ENCODE measurements at regions not wholly inside any gene's neighbourhood (a gene's known extent, or its start where the extent isn't known, plus 50 kb on each side); places are given as distances from the start of the nearest gene placed in this dataset.

DNA sequence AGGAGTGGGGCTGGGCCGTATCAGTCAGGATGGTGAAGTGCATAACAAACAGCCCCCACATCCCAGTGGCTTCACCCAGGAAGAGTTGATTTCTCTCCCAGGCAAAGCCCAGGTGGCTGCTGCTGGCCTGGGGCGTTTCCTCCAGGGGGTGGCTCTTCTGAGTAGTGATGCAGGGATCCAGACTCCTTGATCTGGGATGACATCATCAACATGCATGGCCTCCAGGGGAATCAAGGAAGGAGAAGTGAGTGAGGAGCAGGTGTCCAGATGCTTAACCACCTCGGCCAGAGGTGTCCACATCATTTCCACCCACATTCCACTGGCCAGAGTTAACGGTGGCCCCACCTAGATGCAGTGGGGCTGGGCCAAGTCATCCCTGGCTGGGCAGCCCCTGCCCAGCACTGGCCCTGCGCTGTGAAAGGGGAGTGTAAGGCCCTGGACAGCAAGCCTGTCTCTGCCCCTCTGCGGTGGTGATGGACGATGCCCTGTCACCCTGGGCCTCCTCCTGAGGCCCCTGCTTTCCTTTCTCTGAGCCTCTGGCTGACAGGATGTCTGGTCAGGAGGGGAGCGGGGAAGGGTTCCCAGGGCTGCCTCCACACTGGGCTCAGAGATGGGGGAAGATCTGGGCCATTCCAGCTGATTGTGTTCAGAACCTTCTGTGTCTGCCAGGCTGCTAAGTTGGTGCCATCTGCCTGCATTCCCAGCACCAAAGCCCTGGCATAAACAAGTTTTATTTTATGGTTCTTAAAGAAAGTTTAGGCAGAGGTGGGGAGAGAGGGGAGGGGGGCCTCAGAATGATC lies 598.2 kb downstream of the MATN1 start:
- no peaks in the 10 kb centered on the region for H3K4me1 Mint-ChIP-seq

GRCh38 chr1:30123896-30124295 lies 599.5 kb downstream of the MATN1 start:
- Histone ChIP-seq H3K36me3 (ENCODE audit: control insufficient read depth, insufficient read depth, low read length) (no peaks in the 10 kb centered on the region), H3K4me1 (ENCODE audit: control insufficient read depth, insufficient read depth, low read length, poor library complexity, severe bottlenecking) (no peaks in the 10 kb centered on the region), H3K4me3 (ENCODE audit: low read depth, low read length) (no peak overlapping the region), H3K9me3 (ENCODE audit: control insufficient read depth in 2 of 2, low read length in 2 of 2) (no peaks in the 10 kb centered on the region), H3K27ac (ENCODE audit: insufficient read depth, low read length, poor library complexity, severe bottlenecking) (no peak overlapping the region), H3K27me3 (ENCODE audit: control insufficient read depth, insufficient read depth, low read length) (no peaks in the 10 kb centered on the region)
- H3K4me1 Mint-ChIP-seq, result no peaks in the 10 kb centered on the region
- no peak overlapping the region for H3K4me3 Mint-ChIP-seq
- no peak for DNase-seq
- no peaks in the 10 kb centered on the region for H3K27me3 Mint-ChIP-seq
- H3K9me3 Mint-ChIP-seq, result no peaks in the 10 kb centered on the region
- no peaks in the 10 kb centered on the region for H3K36me3 Mint-ChIP-seq
- H3K27ac Mint-ChIP-seq, result no peak overlapping the region
- no peak for ATAC-seq (ENCODE audit: low read depth in 2 of 2)

More for the DNA sequence above, 598.2 kb downstream of the MATN1 start:
- no peak for DNase-seq
- no peak for ATAC-seq (ENCODE audit: low read depth in 2 of 2)
- Mint-ChIP-seq H3K9me3 (no peaks in the 10 kb centered on the region), H3K27me3 (no peaks in the 10 kb centered on the region), H3K36me3 (no peaks in the 10 kb centered on the region), H3K27ac (no peak overlapping the region), H3K4me3 (no peak overlapping the region)
- H3K27ac ChIP-seq (ENCODE audit: insufficient read depth, low read length, poor library complexity, severe bottlenecking), result no peak overlapping the region
- H3K9me3 ChIP-seq (ENCODE audit: control insufficient read depth in 2 of 2, low read length in 2 of 2), result no peaks in the 10 kb centered on the region
- H3K27me3 ChIP-seq (ENCODE audit: control insufficient read depth, insufficient read depth, low read length), result no peaks in the 10 kb centered on the region
- H3K36me3 ChIP-seq (ENCODE audit: control insufficient read depth, insufficient read depth, low read length), result no peaks in the 10 kb centered on the region
- H3K4me3 ChIP-seq (ENCODE audit: low read depth, low read length), result no peak overlapping the region
- H3K4me1 ChIP-seq (ENCODE audit: control insufficient read depth, insufficient read depth, low read length, poor library complexity, severe bottlenecking), result no peaks in the 10 kb centered on the region

DNA sequence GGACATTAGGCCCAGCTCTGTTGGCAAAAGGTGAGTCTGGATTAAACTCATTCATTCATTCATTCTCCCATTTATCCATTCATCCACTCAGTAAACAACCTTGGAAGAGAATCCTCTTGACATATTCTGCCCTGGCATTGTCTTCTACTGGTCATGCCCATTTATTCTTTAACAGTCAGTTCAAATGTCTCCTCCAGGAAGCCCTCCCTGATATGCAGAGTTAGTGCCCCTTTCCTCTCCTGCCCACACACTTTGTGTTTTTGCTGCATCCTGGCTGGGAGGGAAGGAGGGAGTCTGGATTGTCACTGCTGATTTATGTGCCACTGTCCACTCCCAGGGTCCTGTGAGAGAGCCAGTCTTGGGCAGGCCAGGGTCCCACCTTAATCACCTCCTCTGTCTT lies 600.3 kb downstream of the MATN1 start:
- no peaks in the 10 kb centered on the region for H3K4me1 Mint-ChIP-seq
- no peaks in the 10 kb centered on the region for H3K27me3 ChIP-seq (ENCODE audit: control insufficient read depth, insufficient read depth, low read length)
- no peaks in the 10 kb centered on the region for H3K36me3 ChIP-seq (ENCODE audit: control insufficient read depth, insufficient read depth, low read length)
- H3K4me3 Mint-ChIP-seq, result no peak overlapping the region
- DNase-seq (no peak), ATAC-seq (ENCODE audit: low read depth in 2 of 2) (no peak)
- H3K9me3 ChIP-seq (ENCODE audit: control insufficient read depth in 2 of 2, low read length in 2 of 2), result no peaks in the 10 kb centered on the region
- H3K27me3 Mint-ChIP-seq, result no peaks in the 10 kb centered on the region
- no peaks in the 10 kb centered on the region for H3K4me1 ChIP-seq (ENCODE audit: control insufficient read depth, insufficient read depth, low read length, poor library complexity, severe bottlenecking)
- H3K4me3 ChIP-seq (ENCODE audit: low read depth, low read length), result no peak overlapping the region
- H3K27ac ChIP-seq (ENCODE audit: insufficient read depth, low read length, poor library complexity, severe bottlenecking), result no peak overlapping the region
- H3K27ac Mint-ChIP-seq, result no peak overlapping the region
- no peaks in the 10 kb centered on the region for H3K9me3 Mint-ChIP-seq
- no peaks in the 10 kb centered on the region for H3K36me3 Mint-ChIP-seq

GRCh38 chr1:30120245-30121000 lies 603.0 kb downstream of the MATN1 start:
- Mint-ChIP-seq H3K4me1 (no peaks in the 10 kb centered on the region), H3K36me3 (no peaks in the 10 kb centered on the region), H3K4me3 (no peak overlapping the region), H3K27ac (no peak overlapping the region), H3K27me3 (no peaks in the 10 kb centered on the region), H3K9me3 (no peaks in the 10 kb centered on the region)
- Histone ChIP-seq H3K4me1 (ENCODE audit: control insufficient read depth, insufficient read depth, low read length, poor library complexity, severe bottlenecking) (no peaks in the 10 kb centered on the region), H3K36me3 (ENCODE audit: control insufficient read depth, insufficient read depth, low read length) (no peaks in the 10 kb centered on the region), H3K27ac (ENCODE audit: insufficient read depth, low read length, poor library complexity, severe bottlenecking) (no peak overlapping the region), H3K4me3 (ENCODE audit: low read depth, low read length) (no peak overlapping the region), H3K27me3 (ENCODE audit: control insufficient read depth, insufficient read depth, low read length) (no peaks in the 10 kb centered on the region), H3K9me3 (ENCODE audit: control insufficient read depth in 2 of 2, low read length in 2 of 2) (no peaks in the 10 kb centered on the region)
- DNase-seq (no peak), ATAC-seq (ENCODE audit: low read depth in 2 of 2) (no peak)

DNA sequence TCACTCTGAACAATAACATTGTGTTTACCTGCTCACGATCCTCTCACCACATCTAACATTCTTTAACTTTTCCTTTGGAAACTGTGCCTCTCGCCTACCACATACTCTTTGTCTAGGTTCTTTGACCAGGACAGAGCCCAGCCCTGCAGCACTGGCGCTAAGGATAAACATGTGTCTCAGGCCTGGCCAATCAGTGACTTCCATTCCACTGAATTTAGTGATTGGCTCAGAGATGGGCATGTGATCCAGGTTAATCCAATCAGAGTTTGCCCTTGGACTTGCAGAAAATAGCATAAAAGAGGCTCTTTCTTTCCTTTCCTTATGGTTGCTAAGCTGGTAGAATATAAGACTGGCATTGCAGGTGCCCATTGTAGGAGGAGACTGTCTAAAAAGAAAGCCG lies 605.7 kb downstream of the MATN1 start:
- ATAC-seq (ENCODE audit: low read depth in 2 of 2), result no peak
- no peak overlapping the region for H3K27ac ChIP-seq (ENCODE audit: insufficient read depth, low read length, poor library complexity, severe bottlenecking)
- Mint-ChIP-seq H3K27ac (no peak overlapping the region), H3K4me3 (no peak overlapping the region), H3K36me3 (no peaks in the 10 kb centered on the region), H3K27me3 (peaks cover 6% of the 10 kb centered on the region), H3K4me1 (no peaks in the 10 kb centered on the region), H3K9me3 (no peaks in the 10 kb centered on the region)
- no peaks in the 10 kb centered on the region for H3K4me1 ChIP-seq (ENCODE audit: control insufficient read depth, insufficient read depth, low read length, poor library complexity, severe bottlenecking)
- H3K36me3 ChIP-seq (ENCODE audit: control insufficient read depth, insufficient read depth, low read length), result no peaks in the 10 kb centered on the region
- H3K4me3 ChIP-seq (ENCODE audit: low read depth, low read length), result no peak overlapping the region
- H3K9me3 ChIP-seq (ENCODE audit: control insufficient read depth in 2 of 2, low read length in 2 of 2), result no peaks in the 10 kb centered on the region
- no peak for DNase-seq
- no peaks in the 10 kb centered on the region for H3K27me3 ChIP-seq (ENCODE audit: control insufficient read depth, insufficient read depth, low read length)

GRCh38 chr1:30111431-30111830 lies 612.0 kb downstream of the MATN1 start:
- Mint-ChIP-seq H3K36me3 (no peaks in the 10 kb centered on the region), H3K27ac (no peak overlapping the region), H3K4me3 (no peak overlapping the region), H3K27me3 (peaks cover 6% of the 10 kb centered on the region), H3K9me3 (no peaks in the 10 kb centered on the region), H3K4me1 (no peaks in the 10 kb centered on the region)
- H3K4me3 ChIP-seq (ENCODE audit: low read depth, low read length), result no peak overlapping the region
- no peaks in the 10 kb centered on the region for H3K36me3 ChIP-seq (ENCODE audit: control insufficient read depth, insufficient read depth, low read length)
- no peak overlapping the region for H3K27ac ChIP-seq (ENCODE audit: insufficient read depth, low read length, poor library complexity, severe bottlenecking)
- DNase-seq (peak in 1 of 3 donors; percentile 4), ATAC-seq (ENCODE audit: low read depth in 2 of 2) (no peak)
- H3K27me3 ChIP-seq (ENCODE audit: control insufficient read depth, insufficient read depth, low read length), result no peaks in the 10 kb centered on the region
- no peaks in the 10 kb centered on the region for H3K9me3 ChIP-seq (ENCODE audit: control insufficient read depth in 2 of 2, low read length in 2 of 2)
- H3K4me1 ChIP-seq (ENCODE audit: control insufficient read depth, insufficient read depth, low read length, poor library complexity, severe bottlenecking), result no peaks in the 10 kb centered on the region

DNA sequence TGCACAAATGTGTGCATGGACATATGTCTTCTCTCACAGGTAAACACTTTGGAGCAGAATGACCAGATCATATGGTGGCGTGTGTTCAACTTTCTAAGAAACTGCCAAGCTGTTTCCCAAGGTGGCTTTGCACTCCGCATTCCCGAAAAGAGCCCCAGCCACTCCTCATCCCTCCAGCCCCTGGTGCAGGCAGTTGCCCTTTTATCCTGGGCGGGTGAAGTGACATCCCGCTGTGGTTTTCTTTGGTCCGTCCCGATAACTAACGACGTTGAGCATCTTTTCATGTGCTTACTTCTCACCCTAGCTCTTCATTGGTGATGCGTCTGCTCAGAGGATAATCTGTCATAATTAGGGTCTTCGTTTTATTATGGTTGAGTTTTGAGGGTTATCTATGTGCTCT lies 612.5 kb downstream of the MATN1 start:
- DNase-seq (no peak), ATAC-seq (ENCODE audit: low read depth in 2 of 2) (no peak)
- H3K4me1 ChIP-seq (ENCODE audit: control insufficient read depth, insufficient read depth, low read length, poor library complexity, severe bottlenecking), result no peaks in the 10 kb centered on the region
- H3K4me3 ChIP-seq (ENCODE audit: low read depth, low read length), result no peak overlapping the region
- no peaks in the 10 kb centered on the region for H3K27me3 ChIP-seq (ENCODE audit: control insufficient read depth, insufficient read depth, low read length)
- H3K27ac ChIP-seq (ENCODE audit: insufficient read depth, low read length, poor library complexity, severe bottlenecking), result no peak overlapping the region
- H3K27ac Mint-ChIP-seq, result no peak overlapping the region
- no peaks in the 10 kb centered on the region for H3K4me1 Mint-ChIP-seq
- H3K9me3 Mint-ChIP-seq, result no peaks in the 10 kb centered on the region
- peaks cover 6% of the 10 kb centered on the region for H3K27me3 Mint-ChIP-seq
- H3K4me3 Mint-ChIP-seq, result no peak overlapping the region
- no peaks in the 10 kb centered on the region for H3K9me3 ChIP-seq (ENCODE audit: control insufficient read depth in 2 of 2, low read length in 2 of 2)
- H3K36me3 ChIP-seq (ENCODE audit: control insufficient read depth, insufficient read depth, low read length), result no peaks in the 10 kb centered on the region
- no peaks in the 10 kb centered on the region for H3K36me3 Mint-ChIP-seq

- DNase-seq, result no peak
- Histone ChIP-seq H3K9me3 (ENCODE audit: control insufficient read depth in 2 of 2, low read length in 2 of 2) (no peaks in the 10 kb centered on the region), H3K4me3 (ENCODE audit: low read depth, low read length) (no peak overlapping the region), H3K36me3 (ENCODE audit: control insufficient read depth, insufficient read depth, low read length) (no peaks in the 10 kb centered on the region), H3K27me3 (ENCODE audit: control insufficient read depth, insufficient read depth, low read length) (no peaks in the 10 kb centered on the region), H3K27ac (ENCODE audit: insufficient read depth, low read length, poor library complexity, severe bottlenecking) (no peak overlapping the region), H3K4me1 (ENCODE audit: control insufficient read depth, insufficient read depth, low read length, poor library complexity, severe bottlenecking) (no peaks in the 10 kb centered on the region)
- Mint-ChIP-seq H3K27ac (no peak overlapping the region), H3K36me3 (no peaks in the 10 kb centered on the region), H3K4me3 (no peak overlapping the region), H3K27me3 (peaks cover 6% of the 10 kb centered on the region), H3K9me3 (no peaks in the 10 kb centered on the region), H3K4me1 (no peaks in the 10 kb centered on the region)
- no peak for ATAC-seq (ENCODE audit: low read depth in 2 of 2)
These were observed 613.5 kb downstream of the MATN1 start for GRCh38 chr1:30109853-30110252.
